HEK293T (cell line): ENCODE measurements at regions not wholly inside any gene's neighbourhood (a gene's known extent, or its start where the extent isn't known, plus 50 kb on each side); places are given as distances from the start of the nearest gene placed in this dataset.

Experiments
- ELF4 ChIP-seq: fragments of 450-650 bp; IDR thresholded peaks from 2 replicates; pipeline ENCODE4 v1.6.1; 2017; ENCODE audit warnings: antibody characterized with exemption
- FOXA1 ChIP-seq: fragments of 450-650 bp; IDR thresholded peaks from 2 replicates; pipeline ENCODE4 v1.6.1; 2016; ENCODE audit warnings: mild to moderate bottlenecking
- FOXK2 ChIP-seq: fragments of 450-650 bp; IDR thresholded peaks from 2 replicates; pipeline ENCODE4 v1.6.1; 2016; ENCODE audit warnings: mild to moderate bottlenecking
- FOXM1 ChIP-seq: fragments of 450-650 bp; IDR thresholded peaks from 2 replicates; pipeline ENCODE4 v1.6.1; 2017; ENCODE audit warnings: mild to moderate bottlenecking, borderline replicate concordance
- NFRKB ChIP-seq: fragments of 450-650 bp; IDR thresholded peaks from 2 replicates; pipeline ENCODE4 v1.6.1; 2016; ENCODE audit warnings: mild to moderate bottlenecking, moderate library complexity
- SP1 ChIP-seq: fragments of 450-650 bp; IDR thresholded peaks from 2 replicates; pipeline ENCODE4 v1.6.1; 2017
- SUZ12 ChIP-seq: fragments of 450-650 bp; IDR thresholded peaks from 2 replicates; pipeline ENCODE4 v1.6.1; 2016; ENCODE audit warnings: mild to moderate bottlenecking
- TF ChIP-seq, protein P1 (sequence below): fragments of 450-650 bp; IDR thresholded peaks from 2 replicates; pipeline ENCODE4 v1.6.1; 2016

GRCh38 chr2:5007596-5007995 is 684.6 kb upstream of the SOX11 start:
- TF ChIP-seq SUZ12 = no peak
- no peak for TF ChIP-seq NFRKB
- no peak for TF ChIP-seq FOXK2
- TF ChIP-seq, protein P1, sequence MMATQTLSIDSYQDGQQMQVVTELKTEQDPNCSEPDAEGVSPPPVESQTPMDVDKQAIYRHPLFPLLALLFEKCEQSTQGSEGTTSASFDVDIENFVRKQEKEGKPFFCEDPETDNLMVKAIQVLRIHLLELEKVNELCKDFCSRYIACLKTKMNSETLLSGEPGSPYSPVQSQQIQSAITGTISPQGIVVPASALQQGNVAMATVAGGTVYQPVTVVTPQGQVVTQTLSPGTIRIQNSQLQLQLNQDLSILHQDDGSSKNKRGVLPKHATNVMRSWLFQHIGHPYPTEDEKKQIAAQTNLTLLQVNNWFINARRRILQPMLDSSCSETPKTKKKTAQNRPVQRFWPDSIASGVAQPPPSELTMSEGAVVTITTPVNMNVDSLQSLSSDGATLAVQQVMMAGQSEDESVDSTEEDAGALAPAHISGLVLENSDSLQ = no peak
- TF ChIP-seq SP1 = no peak
- TF ChIP-seq FOXM1 = no peak
- TF ChIP-seq ELF4 = no peak
- no peak for TF ChIP-seq FOXA1
